ENCODE measurements at regions not wholly inside any gene's neighbourhood (a gene's known extent, or its start where the extent isn't known, plus 50 kb on each side); places are given as distances from the start of the nearest gene placed in this dataset.

- H3K4me1 ChIP-seq, result peaks cover 0 to 3% (median 0%) of the 10 kb centered on the region in 4 donors
- H3K27me3 ChIP-seq, result no peaks in the 10 kb centered on the region
- no peak for DNase-seq
- H3K36me3 ChIP-seq, result no peaks in the 10 kb centered on the region
- no peak for TF ChIP-seq CTCF (IDR thresholded peaks at IDR 0.05)
- TF ChIP-seq POLR2A (IDR thresholded peaks at IDR 0.05), result no peak
- H3K27ac ChIP-seq, result no peak overlapping the region
- H3K9me3 ChIP-seq, result no peaks in the 10 kb centered on the region
- no peak overlapping the region for H3K4me3 ChIP-seq
Observed at GRCh38 chr4:138088449-138089208, 153.5 kb downstream of the SLC7A11 start.

- Histone ChIP-seq H3K36me3 (no peaks in the 10 kb centered on the region), H3K4me1 (peaks cover 0 to 3% (median 0%) of the 10 kb centered on the region in 4 donors), H3K4me3 (no peak overlapping the region), H3K9me3 (no peaks in the 10 kb centered on the region), H3K27me3 (no peaks in the 10 kb centered on the region), H3K27ac (no peak overlapping the region)
- DNase-seq, result no peak
- TF ChIP-seq CTCF (IDR thresholded peaks at IDR 0.05) (no peak), POLR2A (IDR thresholded peaks at IDR 0.05) (no peak)
Observed at GRCh38 chr4:138087066-138087719, 155.0 kb downstream of the SLC7A11 start.

GRCh38 chr4:138086611-138087041 lies 155.5 kb downstream of the SLC7A11 start:
- no peaks in the 10 kb centered on the region for H3K36me3 ChIP-seq
- DNase-seq, result no peak
- no peak for TF ChIP-seq CTCF (IDR thresholded peaks at IDR 0.05)
- no peak for TF ChIP-seq POLR2A (IDR thresholded peaks at IDR 0.05)
- H3K27me3 ChIP-seq, result no peaks in the 10 kb centered on the region
- no peak overlapping the region for H3K4me3 ChIP-seq
- no peak overlapping the region for H3K27ac ChIP-seq
- H3K4me1 ChIP-seq, result peaks cover 0 to 3% (median 0%) of the 10 kb centered on the region in 4 donors
- H3K9me3 ChIP-seq, result no peaks in the 10 kb centered on the region

- DNase-seq, result no peak
- Histone ChIP-seq H3K4me3 (no peak overlapping the region), H3K27ac (no peak overlapping the region), H3K4me1 (peaks cover 0 to 3% (median 0%) of the 10 kb centered on the region in 4 donors), H3K36me3 (no peaks in the 10 kb centered on the region), H3K9me3 (no peaks in the 10 kb centered on the region), H3K27me3 (no peaks in the 10 kb centered on the region)
- TF ChIP-seq POLR2A (IDR thresholded peaks at IDR 0.05) (no peak), CTCF (IDR thresholded peaks at IDR 0.05) (no peak)
Observed at GRCh38 chr4:138085736-138086305, 156.3 kb downstream of the SLC7A11 start.

GRCh38 chr4:138078751-138079520 lies 163.2 kb downstream of the SLC7A11 start:
- DNase-seq, result no peak
- no peak overlapping the region for H3K27ac ChIP-seq
- H3K9me3 ChIP-seq, result no peaks in the 10 kb centered on the region
- no peak overlapping the region for H3K4me3 ChIP-seq
- no peaks in the 10 kb centered on the region for H3K4me1 ChIP-seq
- H3K27me3 ChIP-seq, result no peaks in the 10 kb centered on the region
- TF ChIP-seq CTCF (IDR thresholded peaks at IDR 0.05) (no peak), POLR2A (IDR thresholded peaks at IDR 0.05) (no peak)
- no peaks in the 10 kb centered on the region for H3K36me3 ChIP-seq
